HAP-1 (cell line): ENCODE measurements at regions not wholly inside any gene's neighbourhood (a gene's known extent, or its start where the extent isn't known, plus 50 kb on each side); places are given as distances from the start of the nearest gene placed in this dataset.

Experiments
- DNase-seq, 2 experiments: peaks; one replicate each; pipeline ENCODE4 v3.0.0-alpha.2; 2016 to 2020; ENCODE audit warnings: low spot score in 2 of 2
- H3K27me3 ChIP-seq: fragments of 250-450 bp; sonication (Bioruptor Pico); 2 replicates; pipeline ENCODE4 v1.5.1; 2020; ENCODE audit warnings: low read depth, mild to moderate bottlenecking, moderate library complexity
- H3K36me3 ChIP-seq: fragments of 250-450 bp; sonication (Bioruptor Pico); replicated peaks from 2 replicates; pipeline ENCODE4 v1.5.1; 2020; ENCODE audit warnings: mild to moderate bottlenecking
- H3K4me1 ChIP-seq: fragments of 250-450 bp; sonication (Bioruptor Pico); 2 replicates; pipeline ENCODE4 v1.5.1; 2020; ENCODE audit warnings: mild to moderate bottlenecking
- H3K4me3 ChIP-seq: fragments of 250-450 bp; sonication (Bioruptor Pico); 2 replicates; pipeline ENCODE4 v1.5.1; 2020; ENCODE audit warnings: mild to moderate bottlenecking, moderate library complexity
- H3K9me3 ChIP-seq: fragments of 250-450 bp; sonication (Bioruptor Pico); 2 replicates; pipeline ENCODE4 v1.5.1; 2020; ENCODE audit warnings: mild to moderate bottlenecking, moderate library complexity
- in situ Hi-C: fragments of 300-500 bp; cut with MboI; formaldehyde crosslinking; loops from 3 replicates; pipeline ENCODE4 v1.14.3; 2020; ENCODE audit warnings: low sequenced_read_pairs, inconsistent platforms, mixed read lengths

DNA sequence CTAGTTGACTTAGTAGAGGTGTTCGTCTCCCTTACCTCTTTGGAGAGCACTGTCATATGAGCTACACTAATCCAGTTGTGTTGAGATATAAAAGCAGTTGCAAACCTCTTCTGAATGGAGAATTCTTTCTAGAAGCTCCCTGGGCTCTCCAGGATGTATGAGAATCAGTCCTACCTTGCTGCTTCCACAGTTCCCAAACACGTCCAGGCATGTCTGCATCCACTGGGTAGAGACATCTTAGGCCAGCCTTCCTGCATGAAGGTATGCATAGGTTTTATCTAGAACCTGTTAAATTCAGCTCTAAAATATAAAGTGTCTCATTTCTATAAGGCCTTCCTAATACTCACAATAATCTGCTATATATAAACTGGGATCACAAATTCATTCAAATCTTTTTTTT lies 297.7 kb downstream of the CDC5L start:
- no peaks in the 10 kb centered on the region for H3K27me3 ChIP-seq
- DNase-seq = no peak
- H3K9me3 ChIP-seq = no peaks in the 10 kb centered on the region; the same call in 1 of the 2 replicates
- H3K36me3 ChIP-seq = no peaks in the 10 kb centered on the region
- H3K4me1 ChIP-seq = no peaks in the 10 kb centered on the region
- H3K4me3 ChIP-seq = no peak overlapping the region
- in situ Hi-C loops = no loop called here

DNA sequence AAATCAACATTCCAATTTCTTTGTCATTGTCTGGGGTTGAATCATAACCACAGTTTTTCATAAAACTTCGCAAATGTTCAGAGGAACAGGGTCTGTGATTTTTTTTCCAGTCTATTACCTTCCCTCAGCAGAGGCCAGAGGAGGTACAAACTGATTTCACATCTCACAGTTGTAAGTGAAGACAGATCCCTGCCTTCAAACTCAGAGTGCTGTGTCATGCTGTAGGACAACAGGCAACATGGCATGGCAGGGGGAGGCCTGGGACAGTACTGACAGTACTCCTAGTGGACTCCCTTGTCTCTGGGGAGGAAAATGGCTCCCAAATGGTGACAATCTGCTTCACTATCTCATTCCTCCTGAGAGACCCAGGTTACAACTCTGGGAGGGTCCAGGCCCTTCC lies 308.6 kb downstream of the CDC5L start:
- in situ Hi-C loops = no loop called here
- H3K9me3 ChIP-seq = no peaks in the 10 kb centered on the region
- no peak for DNase-seq
- H3K27me3 ChIP-seq = no peaks in the 10 kb centered on the region
- H3K36me3 ChIP-seq = no peaks in the 10 kb centered on the region
- H3K4me3 ChIP-seq = no peak overlapping the region
- H3K4me1 ChIP-seq = no peaks in the 10 kb centered on the region

DNA sequence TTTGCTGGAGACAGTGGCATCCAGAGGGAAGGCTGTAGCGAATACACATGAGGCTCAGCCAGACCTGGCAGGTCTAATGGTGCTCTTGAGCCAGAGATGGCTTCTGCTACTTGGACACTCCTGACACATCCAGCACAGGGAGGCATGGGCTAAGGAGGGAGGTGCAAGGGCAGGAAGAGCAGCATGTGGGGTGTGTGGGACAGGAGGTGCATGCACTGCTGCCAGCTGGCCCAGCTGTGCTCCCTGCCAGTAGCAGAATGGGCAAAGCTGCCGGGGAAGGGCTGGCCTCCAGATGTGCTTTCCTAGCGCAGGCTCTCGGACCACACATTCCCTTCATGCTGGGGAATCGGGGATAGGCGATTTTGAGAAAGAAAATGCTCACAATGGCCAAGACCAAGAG lies 309.2 kb downstream of the CDC5L start:
- Histone ChIP-seq H3K4me1 (no peaks in the 10 kb centered on the region), H3K27me3 (no peaks in the 10 kb centered on the region), H3K9me3 (no peaks in the 10 kb centered on the region), H3K36me3 (no peaks in the 10 kb centered on the region), H3K4me3 (no peak overlapping the region)
- no peak for DNase-seq
- in situ Hi-C loops = no loop called here

DNA sequence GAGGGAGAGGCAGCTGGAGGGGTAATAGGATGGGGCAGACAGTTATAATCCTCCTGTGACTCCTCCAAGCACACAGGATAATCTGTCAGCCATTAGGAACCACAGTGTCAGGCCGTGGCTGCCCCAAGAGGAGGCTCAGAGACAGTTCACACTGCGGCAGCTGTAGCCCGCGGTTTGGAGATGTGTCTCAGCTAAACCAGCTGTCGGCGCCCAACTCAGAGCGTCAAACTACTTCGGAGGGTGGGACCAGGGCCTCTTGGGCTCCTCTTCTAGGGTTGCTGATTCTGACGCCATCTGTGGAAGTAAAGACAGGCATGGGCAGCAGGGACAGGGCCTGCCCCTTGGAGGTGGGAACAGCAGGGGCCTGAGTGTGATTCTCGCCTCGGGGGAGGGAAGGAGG lies 309.8 kb downstream of the CDC5L start:
- no peak for DNase-seq
- H3K27me3 ChIP-seq = no peaks in the 10 kb centered on the region
- no peaks in the 10 kb centered on the region for H3K36me3 ChIP-seq
- in situ Hi-C loops = no loop called here
- H3K9me3 ChIP-seq = no peaks in the 10 kb centered on the region
- H3K4me1 ChIP-seq = no peaks in the 10 kb centered on the region
- no peak overlapping the region for H3K4me3 ChIP-seq

DNA sequence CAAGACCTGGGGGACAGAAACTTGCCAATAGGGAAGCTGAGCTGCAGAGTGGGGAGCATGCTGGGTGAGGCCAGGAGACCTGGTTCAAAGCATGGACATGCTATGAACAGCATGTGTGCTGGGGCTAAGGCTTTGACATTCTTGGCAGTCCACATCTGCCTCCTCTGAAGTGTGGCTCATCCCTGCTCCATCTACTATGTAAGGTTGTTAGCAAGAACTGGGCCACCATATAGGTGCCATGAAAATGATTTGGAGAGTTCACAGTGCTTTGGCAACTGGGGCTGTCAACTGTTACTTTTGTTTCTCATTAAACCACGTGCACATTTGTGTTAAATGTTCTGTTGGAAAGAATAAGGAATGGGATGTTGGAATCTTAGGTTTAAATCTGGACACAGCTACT lies 311.1 kb downstream of the CDC5L start:
- in situ Hi-C loops = no loop called here
- Histone ChIP-seq H3K27me3 (no peaks in the 10 kb centered on the region), H3K36me3 (no peaks in the 10 kb centered on the region), H3K9me3 (no peaks in the 10 kb centered on the region), H3K4me3 (no peak overlapping the region), H3K4me1 (no peaks in the 10 kb centered on the region)
- DNase-seq = no peak

DNA sequence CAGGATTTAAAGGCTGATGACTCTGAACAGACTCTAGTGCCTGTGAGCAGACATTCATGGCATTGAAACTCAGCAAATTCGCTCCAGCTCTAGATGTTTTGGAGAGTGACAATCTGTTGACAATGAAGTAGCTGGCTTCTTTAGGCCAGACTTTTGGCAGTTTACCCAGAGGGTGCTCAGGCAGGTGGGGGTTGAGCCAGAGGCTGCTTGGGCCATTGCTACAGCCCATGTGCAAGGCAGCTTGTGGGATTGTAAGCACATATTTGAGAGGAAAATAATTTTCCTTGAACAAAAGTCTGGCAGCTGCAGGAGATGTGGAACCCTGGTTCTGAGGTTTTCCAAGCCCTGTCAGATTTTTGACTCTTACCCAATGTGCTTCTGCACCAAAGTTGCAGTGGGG lies 311.6 kb downstream of the CDC5L start:
- in situ Hi-C loops = no loop called here
- Histone ChIP-seq H3K4me1 (no peaks in the 10 kb centered on the region), H3K9me3 (no peaks in the 10 kb centered on the region), H3K4me3 (no peak overlapping the region), H3K27me3 (no peaks in the 10 kb centered on the region), H3K36me3 (no peaks in the 10 kb centered on the region)
- DNase-seq = no peak

DNA sequence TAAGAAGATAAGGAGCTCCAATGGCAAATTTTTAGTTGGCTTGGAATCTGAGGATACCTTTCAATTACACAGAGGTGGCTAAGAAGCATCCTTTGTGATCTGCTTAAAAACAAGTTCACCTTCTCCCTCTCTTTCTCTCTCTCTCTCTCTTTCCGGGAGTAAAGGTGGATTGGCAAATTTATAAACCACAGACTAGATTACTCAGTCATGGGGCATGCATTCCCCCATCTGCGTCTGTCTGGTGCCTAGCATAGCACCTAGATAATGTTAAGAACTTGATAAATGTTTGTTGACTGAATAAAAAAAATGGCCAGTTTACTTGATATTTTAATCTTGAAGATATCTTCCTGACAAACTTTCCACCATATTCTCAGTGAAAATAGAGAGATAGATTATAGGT lies 312.3 kb downstream of the CDC5L start:
- Histone ChIP-seq H3K4me3 (no peak overlapping the region), H3K9me3 (no peaks in the 10 kb centered on the region), H3K27me3 (no peaks in the 10 kb centered on the region), H3K36me3 (no peaks in the 10 kb centered on the region), H3K4me1 (no peaks in the 10 kb centered on the region)
- in situ Hi-C loops = no loop called here
- no peak for DNase-seq

DNA sequence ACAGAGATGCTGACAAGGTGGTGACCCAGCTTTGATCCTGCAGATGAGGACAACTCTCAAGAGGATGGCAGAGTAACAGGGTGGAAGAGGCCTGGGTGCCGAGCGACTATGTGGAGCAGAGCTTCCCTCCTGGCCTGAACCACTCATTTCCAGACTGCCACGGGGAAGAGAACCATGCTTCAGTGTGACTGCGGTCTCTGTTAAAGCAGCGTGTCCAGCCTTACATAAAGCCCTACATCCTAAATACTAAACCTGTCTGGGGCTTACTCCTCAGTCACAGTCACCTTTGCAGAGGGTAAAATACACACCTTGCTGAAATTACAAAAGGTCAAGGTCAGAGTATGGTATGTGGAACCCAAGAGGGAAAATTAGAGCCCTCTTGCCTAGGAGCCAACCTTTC lies 312.9 kb downstream of the CDC5L start:
- no peaks in the 10 kb centered on the region for H3K9me3 ChIP-seq
- no peaks in the 10 kb centered on the region for H3K27me3 ChIP-seq
- DNase-seq = no peak
- in situ Hi-C loops = no loop called here
- H3K4me3 ChIP-seq = no peak overlapping the region
- no peaks in the 10 kb centered on the region for H3K36me3 ChIP-seq
- H3K4me1 ChIP-seq = no peaks in the 10 kb centered on the region

DNA sequence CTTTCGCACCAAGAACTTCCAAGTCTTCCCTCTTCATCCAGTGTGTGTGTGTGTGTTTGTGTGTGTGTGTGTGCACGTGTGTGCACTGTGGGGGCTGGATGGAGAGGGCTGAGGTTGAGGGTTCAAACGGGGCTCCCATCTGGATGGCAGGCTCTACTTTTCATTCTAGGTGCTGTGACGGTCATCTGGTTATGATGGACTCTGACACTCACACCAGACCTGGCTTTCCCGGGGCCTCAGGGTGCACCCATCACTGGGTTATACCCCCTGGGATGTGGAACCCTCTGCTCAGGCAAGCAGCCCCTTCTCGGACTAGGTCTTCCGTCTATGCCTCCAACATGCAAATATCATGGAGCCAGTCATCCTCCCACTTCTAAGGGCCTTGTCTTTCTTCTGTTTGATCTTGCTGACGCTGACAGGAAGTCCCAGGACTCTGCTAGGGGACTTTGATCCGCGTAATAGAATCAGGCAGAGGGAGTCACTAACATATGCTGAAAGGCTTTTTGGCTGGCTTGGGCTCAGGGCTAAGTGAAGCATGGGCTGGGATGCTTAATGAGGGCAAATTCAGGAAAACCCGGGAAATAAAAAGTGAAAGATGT lies 313.6 kb downstream of the CDC5L start:
- H3K27me3 ChIP-seq = no peaks in the 10 kb centered on the region
- DNase-seq = no peak
- no peak overlapping the region for H3K4me3 ChIP-seq
- no peaks in the 10 kb centered on the region for H3K9me3 ChIP-seq
- H3K36me3 ChIP-seq = no peaks in the 10 kb centered on the region
- in situ Hi-C loops = no loop called here
- no peaks in the 10 kb centered on the region for H3K4me1 ChIP-seq

DNA sequence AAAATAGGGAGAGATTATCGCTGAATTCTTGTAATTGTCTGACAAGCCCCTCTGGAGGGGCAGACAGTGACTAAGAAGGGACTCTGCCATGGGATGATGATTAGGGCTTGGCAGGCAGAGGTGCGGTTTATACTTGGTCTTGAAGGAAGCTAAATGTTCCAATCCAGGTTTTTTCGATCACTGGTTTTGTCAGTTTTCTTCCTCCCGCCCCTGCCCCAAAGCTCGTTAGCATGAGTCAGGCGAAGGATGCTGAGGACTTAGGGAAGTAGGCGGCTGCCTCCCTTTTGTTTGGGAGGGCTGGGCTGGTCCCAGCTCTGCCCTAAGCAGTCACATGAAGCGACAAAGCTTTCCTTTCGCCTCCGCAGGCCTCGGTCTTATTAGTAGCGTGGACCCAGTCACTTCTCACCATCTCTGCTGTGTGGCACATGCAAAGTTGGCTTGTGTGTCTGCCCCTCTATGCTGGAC lies 314.2 kb downstream of the CDC5L start:
- no peaks in the 10 kb centered on the region for H3K27me3 ChIP-seq
- no peaks in the 10 kb centered on the region for H3K9me3 ChIP-seq
- DNase-seq = no peak
- H3K4me1 ChIP-seq = no peaks in the 10 kb centered on the region
- in situ Hi-C loops = no loop called here
- H3K36me3 ChIP-seq = no peaks in the 10 kb centered on the region
- H3K4me3 ChIP-seq = no peak overlapping the region

DNA sequence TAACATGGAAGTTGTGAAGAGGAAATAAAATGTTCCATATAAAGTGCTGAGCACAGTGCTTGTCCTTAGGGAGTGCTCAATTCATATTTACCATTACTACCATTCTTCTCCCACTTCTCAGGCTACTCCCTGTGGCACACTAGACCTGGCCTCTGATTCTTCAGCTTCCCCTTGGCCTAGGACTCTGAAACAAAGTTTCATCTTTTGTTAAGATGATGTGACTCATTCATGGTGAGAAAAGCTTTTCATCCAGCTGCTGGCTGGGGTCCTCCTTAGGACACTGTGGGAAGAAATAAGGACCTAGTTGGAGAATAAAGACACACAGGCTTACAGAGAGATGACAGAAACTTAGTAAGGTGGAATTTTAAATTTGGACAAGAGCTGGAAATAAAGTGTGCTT lies 314.8 kb downstream of the CDC5L start:
- Histone ChIP-seq H3K27me3 (no peaks in the 10 kb centered on the region), H3K4me3 (no peak overlapping the region), H3K36me3 (no peaks in the 10 kb centered on the region), H3K9me3 (no peaks in the 10 kb centered on the region), H3K4me1 (no peaks in the 10 kb centered on the region)
- in situ Hi-C loops = no loop called here
- DNase-seq = no peak

DNA sequence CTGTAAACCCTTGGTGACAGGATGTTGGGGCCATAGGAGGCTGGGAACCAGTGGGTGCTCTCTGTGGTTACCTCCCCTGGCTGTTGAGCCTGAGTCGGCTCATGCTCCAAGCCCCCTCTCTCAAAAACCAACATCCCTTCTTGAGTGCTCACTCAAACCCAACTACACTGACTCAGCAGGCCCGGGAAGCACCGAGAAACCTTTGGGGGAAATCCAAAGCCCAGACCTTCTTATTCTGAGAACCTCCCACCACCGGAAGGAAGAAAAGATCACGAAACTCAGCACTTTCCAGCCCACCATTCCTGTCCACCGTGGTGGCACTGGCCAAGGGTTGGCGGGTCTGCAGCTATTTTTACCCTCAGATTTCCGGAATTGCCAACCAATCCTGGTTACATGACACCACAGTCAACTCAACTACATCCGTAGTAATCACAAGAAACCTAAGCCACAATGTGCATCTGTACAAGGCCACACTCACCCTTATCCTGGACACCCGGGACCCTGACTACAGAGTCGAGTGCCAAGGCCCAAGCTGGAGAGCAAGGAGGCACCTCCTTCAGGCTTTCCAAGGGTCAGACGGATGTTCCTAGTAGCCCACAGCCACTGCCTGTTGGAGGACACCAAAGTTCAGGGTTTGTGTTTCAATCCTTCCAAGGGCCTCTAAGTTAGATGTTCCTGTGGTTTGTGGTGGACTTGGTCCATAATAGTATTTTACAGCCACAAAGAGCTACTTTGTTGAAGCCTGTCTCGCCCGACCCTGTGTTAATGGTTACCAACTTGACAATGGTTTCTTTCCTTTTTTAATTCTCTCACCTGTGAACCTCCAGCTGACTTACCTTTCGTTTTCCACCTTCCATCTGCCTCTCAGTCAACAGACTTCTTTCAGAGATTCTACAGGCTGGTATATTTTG lies 317.0 kb downstream of the CDC5L start:
- Histone ChIP-seq H3K36me3 (no peaks in the 10 kb centered on the region), H3K27me3 (no peaks in the 10 kb centered on the region), H3K9me3 (no peaks in the 10 kb centered on the region), H3K4me3 (no peak overlapping the region), H3K4me1 (no peaks in the 10 kb centered on the region)
- in situ Hi-C loops = no loop called here
- no peak for DNase-seq

DNA sequence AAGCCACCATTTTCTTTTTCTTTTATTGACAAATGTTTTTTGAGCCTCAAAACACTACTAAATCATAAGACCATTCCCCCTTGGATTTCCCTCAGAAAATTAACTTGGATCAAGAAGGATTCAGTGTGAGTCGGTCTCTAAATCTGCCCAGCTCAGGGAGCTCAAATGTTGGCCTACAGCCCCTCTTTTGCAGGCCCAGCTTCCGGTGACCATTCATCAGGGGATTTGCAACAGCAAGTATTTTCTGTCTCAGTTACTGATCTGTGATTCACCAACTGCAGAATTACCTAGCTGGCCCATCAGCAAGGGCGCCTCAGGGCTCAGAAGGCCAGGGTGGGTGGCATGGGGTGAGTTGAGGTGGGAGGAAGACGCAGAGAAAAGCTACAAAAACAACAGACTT lies 318.1 kb downstream of the CDC5L start:
- no peaks in the 10 kb centered on the region for H3K27me3 ChIP-seq
- in situ Hi-C loops = no loop called here
- H3K9me3 ChIP-seq = no peaks in the 10 kb centered on the region
- DNase-seq = no peak
- H3K4me3 ChIP-seq = no peak overlapping the region
- H3K4me1 ChIP-seq = no peaks in the 10 kb centered on the region
- no peaks in the 10 kb centered on the region for H3K36me3 ChIP-seq

DNA sequence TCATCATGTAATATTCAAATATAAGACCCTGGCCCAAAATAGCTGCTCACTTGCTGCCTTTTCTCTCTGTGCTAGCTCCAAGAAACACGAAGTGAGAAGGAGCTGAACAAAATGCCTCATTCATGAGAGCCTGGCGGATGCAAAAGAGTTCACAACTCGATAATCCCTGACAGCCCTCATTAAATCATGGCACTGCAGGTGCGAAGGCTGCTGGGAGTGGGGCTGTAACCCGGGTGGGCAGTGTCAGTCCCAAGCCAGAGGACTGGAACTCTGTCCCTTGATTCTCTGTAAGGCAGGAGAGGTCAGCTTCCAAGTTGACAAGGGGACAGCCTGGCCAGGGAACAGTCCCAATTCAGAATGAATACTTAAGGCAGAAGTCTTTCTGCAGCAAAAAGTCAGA lies 318.5 kb downstream of the CDC5L start:
- H3K27me3 ChIP-seq = no peaks in the 10 kb centered on the region
- no peak for DNase-seq
- H3K36me3 ChIP-seq = no peaks in the 10 kb centered on the region
- in situ Hi-C loops = no loop called here
- no peaks in the 10 kb centered on the region for H3K9me3 ChIP-seq
- H3K4me3 ChIP-seq = no peak overlapping the region
- no peaks in the 10 kb centered on the region for H3K4me1 ChIP-seq
